Germinal center (tissue), 1 donor: ENCODE measurements at regions not wholly inside any gene's neighbourhood (a gene's known extent, or its start where the extent isn't known, plus 50 kb on each side); places are given as distances from the start of the nearest gene placed in this dataset.
A peak's percentile ranks its signal among the peaks of the same experiment; 100 is the strongest.
"Not testable (repeated sequence)": the region's sequence is repeated elsewhere in the genome, so short reads cannot be mapped to it uniquely, and the experiment has no call there.

Source experiments
- DNase-seq: peaks from one replicate; pipeline ENCODE4 v3.0.0; 2012; ENCODE audit warnings: mixed read lengths, low spot score

- not testable (repeated sequence) for DNase-seq
These were observed 117.0 kb downstream of the SDHAF3 start for GRCh38 chr7:97234494-97234893.

DNA sequence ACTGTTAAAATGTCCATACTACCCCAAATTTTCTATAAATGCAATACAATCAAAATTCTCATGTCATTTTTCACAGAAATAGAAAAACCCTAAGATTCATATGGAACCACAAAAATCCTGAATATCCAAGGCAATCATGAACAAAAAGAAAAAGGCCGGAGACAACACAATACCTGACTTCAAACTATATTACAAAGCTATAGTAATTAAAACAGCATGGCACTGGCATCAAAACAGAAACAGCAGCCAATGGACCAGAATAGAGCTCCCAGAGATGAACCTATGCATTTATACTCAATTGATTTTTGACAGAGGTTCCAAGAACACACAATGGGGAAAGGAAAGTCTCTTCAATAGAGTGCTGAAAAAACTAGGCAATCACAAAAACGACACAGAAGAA, 128.8 kb downstream of the SDHAF3 start:
- DNase-seq: no peak

GRCh38 chr7:97258187-97258586, 140.7 kb downstream of the SDHAF3 start:
- not testable (repeated sequence) for DNase-seq

DNA sequence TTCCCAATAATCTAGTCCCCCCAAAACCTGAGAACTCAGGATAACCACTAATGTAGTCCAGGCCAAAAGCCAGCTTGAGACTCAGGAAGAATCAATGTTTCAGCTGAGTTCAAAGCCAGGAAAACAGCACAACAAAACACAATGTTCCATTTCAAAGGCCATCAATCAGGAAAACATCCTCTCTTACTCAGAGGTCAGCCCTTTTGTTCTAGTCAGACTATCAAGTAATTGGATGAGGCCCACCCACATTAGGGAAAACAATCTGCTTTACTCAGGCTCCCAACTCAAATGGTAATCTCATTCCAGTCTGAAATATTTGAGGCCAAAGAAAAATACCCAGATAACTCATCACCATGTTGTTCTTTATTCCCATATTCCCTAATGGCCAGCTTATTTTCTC, 152.2 kb downstream of the SDHAF3 start:
- no peak for DNase-seq

DNA sequence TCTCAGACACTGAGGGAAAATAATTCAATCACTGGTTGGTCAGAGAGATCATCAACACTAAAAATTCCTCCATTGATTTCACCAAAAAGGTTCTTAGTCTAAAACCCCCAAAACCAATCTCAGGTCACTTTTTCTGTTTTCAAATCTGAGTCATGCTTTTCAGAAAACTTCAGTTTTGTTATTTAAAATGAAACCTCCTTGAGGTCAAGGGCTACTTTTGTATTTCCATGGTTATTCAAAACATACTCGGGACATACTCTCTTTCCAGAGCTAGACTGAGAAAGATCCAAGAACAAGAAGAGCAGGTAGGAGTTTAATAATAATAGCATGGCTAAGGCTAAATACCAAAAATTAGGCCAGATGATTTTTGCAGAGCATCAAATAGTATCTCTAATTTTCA, 152.8 kb downstream of the SDHAF3 start:
- DNase-seq: no peak

- DNase-seq: no peak
These were observed 154.1 kb downstream of the SDHAF3 start for GRCh38 chr7:97271619-97272018.

DNA sequence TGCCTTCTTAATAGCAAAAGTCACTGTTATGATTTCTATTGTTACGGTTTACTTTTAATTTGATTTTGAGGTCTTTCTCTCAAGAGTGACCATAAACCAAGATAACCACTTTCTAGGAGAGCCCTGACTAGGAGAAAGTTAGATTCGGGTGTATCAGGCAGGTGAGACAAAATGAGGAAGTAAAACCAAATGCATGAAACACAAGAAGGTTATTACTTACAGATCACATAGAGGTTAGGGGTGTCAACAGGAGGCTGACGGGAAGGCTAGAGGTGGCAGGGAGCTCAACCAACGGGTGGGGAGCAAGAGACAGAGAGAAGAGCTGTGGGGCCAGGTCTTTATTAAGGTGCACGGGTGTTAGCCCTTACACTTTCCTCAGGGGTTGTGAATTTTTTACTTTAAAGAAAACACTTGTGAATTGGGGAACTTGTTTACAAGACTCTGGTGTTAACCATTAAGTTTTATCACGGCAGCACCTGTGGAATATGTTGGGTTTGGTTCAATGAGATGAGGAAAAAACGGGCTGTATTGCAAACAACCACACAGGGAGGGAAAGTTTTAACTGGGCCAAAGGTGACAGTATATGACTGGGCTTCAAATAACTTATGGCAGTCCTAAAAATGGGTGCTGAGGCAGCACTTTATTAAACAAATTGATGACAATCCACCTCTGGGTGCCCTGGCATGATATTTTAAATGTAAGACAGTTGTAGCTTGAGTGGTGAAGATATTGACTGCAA, 154.9 kb downstream of the SDHAF3 start:
- DNase-seq: peak; percentile 7

GRCh38 chr7:97275475-97275874, 158.0 kb downstream of the SDHAF3 start:
- no peak for DNase-seq

DNA sequence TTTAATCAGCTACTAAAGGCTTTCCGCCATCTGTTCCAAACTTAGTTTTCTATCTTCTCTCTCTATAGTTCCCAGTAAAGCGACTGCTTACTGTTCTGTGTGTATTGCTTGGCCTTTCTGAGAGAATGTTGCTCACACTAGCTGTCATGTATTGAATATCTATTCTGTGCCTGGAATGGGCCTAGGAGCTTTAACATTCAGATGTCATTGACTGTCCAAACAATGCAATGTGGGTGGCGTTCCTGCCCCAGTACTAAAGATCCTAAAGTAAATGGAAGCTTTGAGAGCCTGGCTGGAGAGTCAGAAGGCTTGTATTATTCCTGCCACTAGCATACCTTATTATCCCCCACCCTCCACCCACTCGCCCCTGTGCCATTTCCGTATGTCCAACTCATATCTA, 163.5 kb downstream of the SDHAF3 start:
- no peak for DNase-seq

DNA sequence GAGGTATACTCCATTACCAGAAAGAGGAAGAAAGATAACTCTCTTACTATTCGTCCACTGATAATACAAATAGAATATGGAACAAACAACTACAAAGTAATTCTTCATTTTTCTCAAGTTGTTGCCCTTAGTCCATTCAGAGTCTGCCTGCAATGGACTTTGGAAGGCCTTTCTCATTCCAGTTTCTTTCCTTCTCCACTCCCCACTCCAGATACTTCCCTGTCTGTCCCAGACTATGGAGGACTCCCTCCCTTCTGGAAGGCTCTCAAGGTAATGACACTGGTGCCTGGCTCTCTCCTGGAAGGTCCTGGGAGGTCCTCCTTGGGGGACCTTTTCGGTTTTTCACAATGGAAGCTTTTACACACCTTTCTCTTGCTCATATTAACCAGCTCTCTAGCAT, 167.8 kb downstream of the SDHAF3 start:
- no peak for DNase-seq

- no peak for DNase-seq
These were observed 175.5 kb downstream of the SDHAF3 start for GRCh38 chr7:97293031-97293430.

GRCh38 chr7:97298561-97298960, 181.1 kb downstream of the SDHAF3 start:
- no peak for DNase-seq

DNA sequence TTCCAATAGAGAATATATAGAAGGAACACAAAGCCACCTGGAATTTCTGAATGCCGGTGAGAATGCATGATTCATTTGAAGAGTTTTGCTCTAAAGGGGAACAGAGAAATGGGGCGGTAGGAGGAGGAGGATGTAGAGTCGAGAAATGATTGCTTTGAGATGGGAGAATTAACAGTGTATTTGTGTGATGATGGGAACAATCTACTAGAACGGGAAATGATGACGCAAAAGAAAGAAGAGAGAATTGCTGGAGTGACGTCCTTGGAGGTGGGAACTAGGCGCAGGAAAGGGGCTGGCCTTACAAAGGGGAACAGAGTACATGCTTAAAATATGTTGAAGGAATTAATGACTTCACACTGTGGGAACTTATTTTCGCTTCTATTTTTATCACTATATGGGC, 188.1 kb downstream of the SDHAF3 start:
- DNase-seq: no peak

DNA sequence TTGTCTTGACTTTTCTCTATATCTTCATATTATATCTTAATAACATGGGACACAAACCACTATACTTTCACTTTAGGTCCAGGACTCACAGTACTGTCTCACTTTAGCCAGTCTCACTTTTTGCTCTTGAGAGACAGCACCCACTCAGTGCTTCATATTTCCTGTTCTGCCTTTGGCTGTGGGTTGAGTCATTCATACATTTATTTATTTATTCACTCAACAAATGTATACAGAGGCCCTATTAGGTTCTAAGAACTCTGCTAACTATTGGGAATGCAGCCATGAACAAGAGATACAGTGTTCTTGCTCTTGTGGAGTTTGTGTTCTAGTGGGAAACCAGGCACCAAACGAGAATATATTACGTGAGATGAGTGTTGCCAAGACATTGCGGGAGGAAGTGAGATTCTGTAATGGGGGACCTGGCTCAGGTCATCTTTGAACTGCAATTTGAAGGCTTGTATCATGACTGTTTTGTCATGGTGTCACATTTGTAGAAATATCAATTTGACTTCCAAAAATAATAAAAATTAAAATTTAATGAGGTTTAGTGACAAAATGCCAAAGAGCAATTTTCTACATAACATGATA, 190.1 kb downstream of the SDHAF3 start:
- DNase-seq: no peak

DNA sequence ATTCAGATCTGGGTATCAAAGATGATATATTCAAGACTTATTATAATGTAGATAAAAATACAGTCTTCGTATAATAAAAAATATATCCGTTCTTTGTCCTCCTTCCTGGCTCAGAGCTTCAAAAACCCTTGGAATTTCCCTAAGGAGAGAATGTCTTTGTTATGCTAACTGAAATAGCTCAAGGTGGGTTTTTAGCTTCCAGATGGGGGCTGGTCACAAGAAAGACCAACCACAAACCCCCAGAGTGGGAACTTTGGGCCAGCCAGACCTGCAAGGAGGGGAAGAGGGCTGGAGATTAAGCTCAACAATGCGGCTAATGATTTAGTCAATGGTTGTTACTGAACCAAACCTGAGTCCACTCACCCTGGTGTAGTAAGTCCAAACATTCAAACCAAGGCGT, 196.4 kb downstream of the SDHAF3 start:
- no peak for DNase-seq

GRCh38 chr7:97317575-97317974, 200.1 kb downstream of the SDHAF3 start:
- DNase-seq: no peak

DNA sequence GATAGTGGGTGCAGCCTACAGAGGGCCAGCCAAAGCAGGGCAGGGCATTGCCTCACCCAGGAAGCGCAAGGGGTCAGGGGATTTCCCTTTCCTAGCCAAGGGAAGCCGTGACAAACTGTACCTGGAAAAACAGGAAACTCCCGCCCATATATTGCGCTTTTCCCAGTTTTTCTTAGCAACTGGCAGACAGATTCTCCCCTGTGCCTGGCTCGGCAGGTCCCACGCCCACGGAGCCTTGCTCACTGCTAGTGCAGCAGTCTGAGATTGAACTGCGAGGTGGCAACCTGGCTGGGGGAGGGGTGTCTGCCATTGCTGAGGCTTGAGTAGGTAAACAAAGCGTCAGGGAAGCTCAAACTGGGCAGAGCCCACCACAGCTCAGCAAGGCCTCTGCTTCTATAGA, 212.4 kb downstream of the SDHAF3 start:
- not testable (repeated sequence) for DNase-seq

GRCh38 chr7:97337849-97338248, 220.4 kb downstream of the SDHAF3 start:
- no peak for DNase-seq

DNA sequence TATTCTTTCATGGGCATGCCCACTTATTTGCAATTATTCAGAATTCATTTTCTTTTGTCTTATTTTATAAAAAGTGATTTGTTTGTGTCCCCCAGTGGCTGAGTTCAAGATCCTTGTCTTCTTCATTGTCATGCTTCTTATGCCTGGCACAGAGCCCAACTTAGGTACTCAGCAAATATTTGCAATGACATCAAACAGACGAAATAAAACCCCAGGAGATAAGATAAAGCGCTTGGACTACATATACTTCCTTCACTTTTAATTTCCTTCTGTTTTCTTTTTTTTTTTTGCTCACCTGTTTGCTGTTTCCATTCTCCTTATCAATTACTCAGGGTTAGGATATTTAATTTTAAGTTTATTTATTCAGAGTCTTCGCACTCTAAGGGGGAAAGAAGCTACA, 225.0 kb downstream of the SDHAF3 start:
- DNase-seq: no peak

DNA sequence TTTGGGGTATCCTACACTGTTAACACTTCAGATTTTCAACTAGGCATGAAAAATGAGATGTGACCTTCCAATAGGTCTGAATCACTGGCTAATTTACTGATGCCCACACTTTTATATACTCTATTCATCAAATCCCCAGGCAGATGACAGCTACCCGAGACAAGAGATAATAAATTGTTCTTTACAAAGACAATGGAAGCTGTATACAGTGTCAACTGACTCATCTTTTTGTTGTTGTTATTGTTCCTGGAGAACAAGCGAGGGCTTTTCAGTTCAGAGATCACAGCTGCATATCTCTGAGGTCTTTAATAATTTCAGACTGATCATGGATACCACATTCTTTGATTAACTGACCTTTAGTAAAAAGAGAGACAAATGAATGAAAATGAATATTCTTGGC, 228.9 kb downstream of the SDHAF3 start:
- no peak for DNase-seq

GRCh38 chr7:97351488-97351887, 234.0 kb downstream of the SDHAF3 start:
- DNase-seq: no peak

DNA sequence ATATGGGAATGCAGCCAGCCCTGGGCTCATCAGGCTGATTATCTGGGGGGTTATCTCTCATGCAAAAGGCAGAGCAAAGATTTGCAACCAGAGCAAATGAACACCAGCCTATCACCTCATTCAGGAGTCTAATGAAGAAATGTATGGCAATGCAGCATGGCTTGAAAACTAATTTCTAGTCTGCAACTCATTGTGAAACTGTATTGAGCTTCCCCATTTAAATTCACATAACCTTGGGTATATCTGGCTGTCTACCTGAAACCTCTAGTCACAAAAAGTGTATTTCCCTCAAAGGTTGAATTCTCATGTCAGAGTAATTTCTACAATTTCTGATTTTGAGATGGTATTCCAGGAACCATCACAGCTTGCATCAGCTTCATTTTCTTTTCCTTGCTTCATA, 240.0 kb downstream of the SDHAF3 start:
- no peak for DNase-seq

DNA sequence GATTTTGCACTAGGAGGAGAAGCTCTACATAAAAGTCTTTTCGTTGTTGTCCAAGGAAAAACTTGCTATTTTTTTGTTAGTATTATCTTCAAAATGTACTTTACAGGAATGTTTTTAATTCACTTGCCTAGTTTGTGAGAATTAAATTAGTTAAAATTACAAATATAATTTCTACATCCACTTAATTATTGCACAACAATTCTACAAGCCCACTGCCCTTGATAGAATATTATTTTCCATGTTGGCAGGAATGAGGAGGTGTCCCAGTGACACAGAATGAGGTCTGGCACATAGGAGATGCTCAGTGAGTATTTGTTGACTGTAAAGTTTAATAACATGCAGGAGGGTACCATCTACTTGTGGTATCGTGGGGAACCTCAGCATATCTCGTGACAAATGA, 255.4 kb downstream of the SDHAF3 start:
- DNase-seq: no peak

DNA sequence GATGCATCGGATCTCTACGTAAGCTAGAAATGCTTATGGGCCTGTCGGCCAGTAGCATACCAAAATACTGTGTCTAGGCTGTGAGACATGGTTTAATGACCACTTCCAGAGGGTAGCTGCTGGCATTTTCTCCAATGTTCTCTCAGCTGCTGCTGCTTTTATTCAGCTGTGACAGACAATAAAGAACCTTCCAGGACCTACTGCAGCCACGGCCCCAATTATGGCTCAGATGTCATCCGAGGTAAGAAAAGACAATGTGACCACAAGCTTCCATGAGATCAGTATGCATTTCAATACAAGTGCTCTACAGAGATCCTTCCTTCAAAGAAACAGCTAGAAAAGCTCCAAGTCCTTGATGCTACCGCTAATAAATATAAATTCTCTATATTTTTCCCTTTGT, 256.2 kb downstream of the SDHAF3 start:
- DNase-seq: no peak
